OCI-M2 (cell line): ENCODE measurements at regions not wholly inside any gene's neighbourhood (a gene's known extent, or its start where the extent isn't known, plus 50 kb on each side); places are given as distances from the start of the nearest gene placed in this dataset.
"Not testable (repeated sequence)": the region's sequence is repeated elsewhere in the genome, so short reads cannot be mapped to it uniquely, and the experiment has no call there.

Experiments
- DNase-seq: peaks from one replicate; lab custom pipeline; 2025; ENCODE audit not compliant: unreplicated experiment; lab: John Stamatoyannopoulos, UW

DNA sequence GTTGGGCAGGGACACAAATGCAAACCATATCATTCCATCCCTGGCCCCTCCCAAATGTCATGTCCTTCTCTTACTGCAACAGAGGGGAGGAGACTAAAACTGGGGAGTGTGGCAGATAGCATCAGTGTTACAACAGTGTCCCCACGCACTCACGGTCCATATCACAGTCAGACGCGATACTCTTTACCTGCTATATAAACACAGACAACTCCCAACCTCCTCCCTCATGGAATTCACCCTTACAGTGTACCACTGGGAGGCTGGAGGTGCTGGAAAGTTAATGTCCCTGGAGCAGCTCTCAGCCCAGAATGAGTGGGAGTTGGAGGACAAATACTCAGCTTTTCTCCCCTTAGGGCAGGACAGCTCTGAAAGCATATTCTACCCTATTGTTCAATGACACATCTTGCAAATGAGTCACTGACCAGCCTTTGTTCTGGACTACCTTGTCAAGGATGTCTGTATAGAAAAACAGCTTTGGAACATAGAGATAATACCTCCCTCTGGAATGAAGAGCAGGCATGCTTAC is 445.9 kb downstream of the SETD4 start:
- no peak for DNase-seq

DNA sequence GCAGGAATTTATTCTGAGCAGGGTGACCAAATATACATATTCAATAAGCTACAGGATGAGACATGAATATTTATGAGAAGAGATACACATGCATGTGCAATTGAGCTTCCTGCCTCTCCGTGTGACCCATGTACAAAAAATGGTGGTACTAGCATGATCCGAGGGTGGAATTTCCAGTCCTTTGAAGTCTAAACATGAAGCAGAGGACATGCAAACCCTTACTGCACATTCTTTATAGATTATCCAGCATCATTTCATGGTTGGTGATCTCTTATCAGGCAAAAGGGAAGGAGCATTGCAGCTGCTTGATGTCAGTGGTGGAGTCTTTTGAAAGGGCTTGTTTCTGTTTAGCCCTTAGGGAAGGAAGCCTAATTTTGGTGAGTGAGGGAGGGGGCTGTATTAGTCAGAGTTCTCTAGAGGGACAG is 448.6 kb downstream of the SETD4 start:
- no peak for DNase-seq

DNA sequence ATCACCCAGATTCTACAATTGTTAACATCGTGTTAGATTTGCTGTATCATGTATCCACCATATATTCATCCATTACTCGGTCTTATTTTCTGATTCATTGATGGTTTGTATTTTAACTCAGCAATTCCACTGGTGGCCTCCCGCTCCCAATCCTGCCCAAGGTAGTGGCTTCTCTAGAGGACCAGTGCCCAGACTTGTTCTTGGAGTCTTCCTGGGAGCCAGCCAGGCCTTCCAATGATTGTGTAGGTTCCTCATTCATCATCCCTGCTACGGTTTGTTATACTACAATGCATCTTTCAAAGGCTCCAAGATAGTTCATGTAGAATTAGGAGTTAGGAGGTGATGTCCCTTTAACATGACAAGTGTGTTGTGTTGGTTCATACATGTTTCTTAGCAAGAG is 451.1 kb downstream of the SETD4 start:
- no peak for DNase-seq

- no peak for DNase-seq
Measured at GRCh38 chr21:35607406-35607805, 452.9 kb downstream of the SETD4 start.

DNA sequence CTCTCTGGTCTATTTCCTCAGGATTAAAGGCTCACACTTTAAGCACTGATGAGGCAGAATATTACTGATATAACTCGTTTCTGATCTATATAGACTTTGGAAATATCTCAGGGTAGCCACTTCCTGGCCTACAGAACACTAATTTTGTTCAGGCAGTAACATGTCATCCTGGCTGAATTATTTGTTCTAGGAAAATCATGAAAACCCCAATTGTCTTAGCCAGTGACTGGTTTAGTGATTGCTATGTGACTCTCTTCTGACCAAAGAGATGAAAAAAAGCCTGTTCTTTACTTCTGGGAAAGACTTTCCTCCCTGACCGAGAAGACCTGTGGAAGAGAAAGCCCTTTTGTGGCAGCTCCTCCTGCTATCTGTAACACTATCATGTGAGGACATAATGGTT is 453.7 kb downstream of the SETD4 start:
- DNase-seq = no peak

GRCh38 chr21:35606146-35606545 is 454.2 kb downstream of the SETD4 start:
- no peak for DNase-seq

GRCh38 chr21:35603494-35603893 is 456.8 kb downstream of the SETD4 start:
- DNase-seq = no peak

DNA sequence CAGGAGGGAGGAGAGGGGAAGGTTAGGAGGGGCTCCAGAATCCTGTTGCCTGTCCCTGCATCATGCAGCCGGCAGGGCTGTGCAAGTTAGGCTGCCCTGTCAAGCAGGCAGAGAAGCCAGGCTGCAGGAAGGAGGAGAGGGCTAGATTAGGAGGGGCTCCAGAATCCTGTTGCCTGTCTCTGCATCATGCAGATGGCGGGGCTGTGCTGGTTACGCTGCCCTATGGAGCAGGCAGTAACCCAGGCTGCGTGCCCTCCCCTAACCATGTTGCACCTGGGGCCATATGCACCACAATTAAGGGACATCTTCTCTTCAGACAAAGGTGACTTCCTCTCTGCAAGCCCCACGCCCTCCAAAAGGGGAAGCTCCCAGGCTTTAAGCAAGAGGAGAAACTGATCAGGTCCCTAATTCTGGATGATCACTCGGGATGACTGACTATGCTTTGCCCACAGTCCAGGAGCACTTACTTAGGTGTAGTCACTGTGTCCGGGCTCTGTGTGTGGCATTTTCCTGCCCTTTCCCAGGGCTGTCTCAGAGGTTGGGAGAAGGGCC is 457.4 kb downstream of the SETD4 start:
- DNase-seq = no peak

GRCh38 chr21:35601211-35601610 is 459.1 kb downstream of the SETD4 start:
- no peak for DNase-seq

DNA sequence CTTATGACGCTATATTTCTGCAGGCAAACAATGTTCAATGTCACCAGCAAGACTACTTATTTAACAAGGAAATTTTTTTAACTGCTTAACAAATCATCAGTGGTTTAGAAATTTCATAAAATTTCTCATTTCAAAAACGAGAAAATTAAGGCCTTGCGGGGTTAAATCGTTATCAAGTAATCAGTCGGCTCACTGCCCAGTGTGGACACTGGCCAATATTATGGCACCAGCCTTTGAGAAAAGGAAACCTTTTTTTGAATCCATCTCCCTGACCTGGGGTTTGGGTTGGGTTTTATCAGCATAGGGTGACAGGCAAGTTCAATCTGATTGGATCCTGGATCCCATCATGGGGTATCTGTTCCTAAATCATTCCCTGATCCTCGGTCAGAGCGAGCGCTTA is 461.2 kb downstream of the SETD4 start:
- DNase-seq = no peak

DNA sequence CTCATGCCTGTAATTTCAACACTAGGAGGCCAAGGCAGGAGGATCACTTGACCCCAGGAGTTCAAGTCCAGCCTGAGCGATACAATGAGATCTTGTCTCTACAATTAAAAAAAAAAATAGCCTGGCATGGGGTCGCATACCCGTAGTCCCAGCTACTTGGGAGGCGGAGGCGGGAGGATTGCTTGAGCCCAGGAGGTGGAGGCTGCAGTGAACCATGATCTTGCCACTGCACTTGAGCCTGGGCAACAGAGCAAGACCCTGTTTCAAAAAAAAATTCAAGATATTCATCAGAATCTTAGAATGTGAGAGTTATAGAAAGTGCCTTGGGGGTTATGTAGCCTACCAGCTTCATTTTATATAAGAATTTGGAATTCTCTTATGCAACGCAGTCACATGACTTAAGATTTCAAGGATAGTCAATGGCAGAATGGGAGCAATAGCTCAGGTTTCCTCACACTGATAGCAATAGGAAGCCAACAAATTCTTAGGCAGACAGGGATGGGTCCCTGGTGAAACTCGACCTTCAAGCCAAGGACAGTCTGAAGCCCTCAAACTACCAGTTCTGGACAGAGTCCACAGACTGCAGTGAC is 462.5 kb downstream of the SETD4 start:
- no peak for DNase-seq

DNA sequence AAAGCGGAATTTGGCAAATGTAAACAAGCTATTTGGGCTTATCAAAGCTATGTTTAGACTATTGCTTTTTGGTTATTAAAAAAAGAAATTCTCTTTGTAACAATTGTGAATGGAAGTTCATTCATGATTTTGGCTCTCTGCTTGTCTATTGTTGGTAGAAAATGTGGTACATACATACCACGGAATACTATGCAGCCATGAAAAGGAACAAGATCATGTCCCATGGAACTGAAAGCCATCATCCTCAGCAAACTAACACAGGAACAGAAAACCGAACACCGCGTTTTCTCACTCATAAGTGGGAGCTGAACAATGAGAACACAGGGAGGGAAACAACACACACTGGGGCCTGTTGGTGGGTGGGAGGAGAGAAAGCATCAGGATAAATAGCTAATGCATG is 465.4 kb downstream of the SETD4 start:
- no peak for DNase-seq

- DNase-seq = no peak
Measured at GRCh38 chr21:35593000-35593502, 467.3 kb downstream of the SETD4 start.

GRCh38 chr21:35590284-35590683 is 470.0 kb downstream of the SETD4 start:
- not testable (repeated sequence) for DNase-seq

DNA sequence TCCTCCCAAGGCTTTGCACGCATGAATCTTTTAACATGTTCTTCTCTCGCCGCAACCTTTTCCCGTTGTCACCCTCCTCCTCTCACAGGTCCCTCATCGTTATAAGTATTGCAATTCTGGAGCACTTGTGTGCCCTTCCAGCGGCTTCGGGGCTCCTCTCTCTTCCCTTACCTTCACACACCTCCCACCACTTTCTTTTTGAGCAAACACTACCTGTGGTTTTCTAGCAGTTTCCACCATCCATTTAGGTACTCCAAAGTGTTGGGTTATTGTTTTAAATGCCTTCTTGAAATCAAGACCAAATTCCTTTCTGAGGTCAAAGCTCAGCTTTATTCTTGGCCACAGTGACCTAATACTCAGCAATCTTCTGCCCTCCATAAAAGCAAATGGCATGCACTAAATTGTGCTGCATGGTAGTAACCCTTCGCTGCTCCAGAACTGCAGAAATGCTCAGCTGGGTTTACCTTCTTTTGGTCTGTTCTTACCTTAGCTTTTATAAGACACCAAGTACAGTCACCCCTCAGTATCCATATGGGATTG is 472.4 kb downstream of the SETD4 start:
- no peak for DNase-seq

DNA sequence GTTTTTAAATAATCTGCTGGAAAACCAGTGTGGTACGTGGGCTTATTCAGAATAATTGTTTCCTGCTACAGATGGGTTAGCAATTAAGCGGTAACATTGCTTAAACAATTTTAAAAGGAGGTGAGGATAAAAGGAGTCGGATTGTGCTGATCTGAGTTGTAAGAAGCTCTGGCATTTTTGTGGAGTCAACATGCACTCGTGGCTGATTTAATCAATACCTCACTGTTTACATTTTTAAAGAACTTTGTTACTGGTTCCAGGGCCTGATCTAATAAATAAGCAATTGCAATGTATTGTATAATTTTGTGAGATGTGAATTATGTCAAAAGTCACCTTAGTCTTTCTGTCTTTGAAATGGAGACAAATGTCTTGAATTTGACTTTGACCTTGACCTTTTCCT is 474.0 kb downstream of the SETD4 start:
- DNase-seq = no peak

DNA sequence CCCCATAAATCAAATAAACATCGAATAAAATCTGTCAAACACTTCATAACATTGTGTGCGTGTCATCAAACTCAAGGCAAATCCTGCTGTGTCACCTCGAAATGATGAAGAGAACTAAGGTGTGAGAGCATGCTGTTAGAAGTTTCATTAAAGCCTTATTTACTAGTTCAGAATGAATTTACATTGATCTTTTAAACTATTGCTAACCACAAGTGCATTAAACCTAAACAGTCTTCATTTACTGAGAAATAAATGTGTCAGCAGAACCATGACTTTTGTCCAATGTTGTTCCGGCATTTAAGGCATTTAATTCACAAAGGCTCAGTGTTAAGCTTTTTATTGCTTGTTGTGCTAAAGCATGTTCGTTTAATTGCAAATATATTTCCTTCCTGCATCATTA is 474.4 kb downstream of the SETD4 start:
- DNase-seq = no peak

GRCh38 chr21:35585155-35585554 is 475.2 kb downstream of the SETD4 start:
- DNase-seq = no peak

DNA sequence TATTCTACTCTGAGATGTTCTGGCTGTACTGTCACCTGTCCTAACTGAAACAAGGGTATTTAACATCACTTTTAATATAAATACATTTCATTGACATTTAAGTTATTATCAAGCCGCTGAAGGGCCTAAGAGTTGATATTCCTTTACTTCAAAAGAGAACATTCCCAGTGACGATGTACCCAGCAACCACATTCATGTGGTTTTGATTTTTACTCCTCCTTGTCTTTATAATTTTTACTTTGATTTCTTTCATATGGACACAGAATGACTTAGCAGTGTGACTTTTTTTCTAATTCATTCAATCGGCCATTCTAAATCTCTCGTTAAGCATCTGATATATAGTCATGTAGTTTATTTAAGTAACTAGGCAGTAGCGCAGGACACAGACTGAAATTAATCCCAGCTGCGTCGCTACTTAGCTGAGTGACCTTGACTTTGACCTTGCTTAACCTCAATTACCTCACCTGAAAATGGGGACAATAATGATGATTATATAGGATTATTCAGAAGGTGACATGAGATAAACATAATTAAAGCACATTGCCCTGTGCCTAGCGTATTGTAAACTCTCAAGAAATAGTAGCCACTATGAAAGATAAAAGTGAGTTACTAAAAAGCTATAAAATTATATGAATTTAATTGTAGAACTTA is 476.6 kb downstream of the SETD4 start:
- DNase-seq = no peak

DNA sequence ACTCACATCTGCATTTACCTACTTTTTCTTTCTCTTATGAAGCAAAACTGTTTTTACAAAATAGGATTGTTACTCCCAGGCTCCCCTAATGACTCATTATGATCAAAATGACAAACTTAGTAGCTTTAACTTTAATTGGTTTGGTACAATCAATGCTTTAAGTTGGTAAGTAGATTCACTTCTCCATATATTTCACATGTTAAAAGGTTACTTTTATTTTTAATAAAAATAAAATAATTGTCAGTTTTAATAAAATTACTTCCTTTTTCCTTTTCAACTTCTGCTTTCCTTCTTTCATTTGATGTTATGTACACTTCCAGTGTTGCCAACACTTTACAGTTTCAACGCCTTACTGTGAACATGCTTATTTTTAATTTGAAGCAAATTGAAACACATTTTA is 477.6 kb downstream of the SETD4 start:
- no peak for DNase-seq

DNA sequence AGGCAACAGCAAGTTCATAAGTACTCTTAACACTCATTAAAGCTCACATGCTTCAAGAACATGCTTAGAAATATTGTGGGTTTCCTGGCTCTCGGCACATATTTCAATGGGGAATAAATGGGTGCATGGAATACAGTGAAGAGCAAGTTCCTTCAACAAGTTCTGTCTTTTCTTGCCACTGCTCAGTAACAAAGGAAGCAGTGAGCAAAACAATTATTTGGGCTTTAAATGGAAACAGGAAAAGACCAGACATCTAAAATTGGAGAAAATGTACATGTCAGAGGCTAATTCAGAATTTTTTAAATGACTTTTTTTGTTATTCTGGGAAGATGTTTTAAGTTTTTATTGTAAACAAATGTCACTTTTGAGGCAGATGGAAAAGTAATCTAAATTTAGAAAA is 478.7 kb downstream of the SETD4 start:
- DNase-seq = no peak
